Aorta (tissue), 5 donors: ENCODE measurements at regions not wholly inside any gene's neighbourhood (a gene's known extent, or its start where the extent isn't known, plus 50 kb on each side); places are given as distances from the start of the nearest gene placed in this dataset.

ENCODE experiments used
- ATAC-seq: fragments of 200-7000 bp; cut with Tn5 transposase; one replicate; pipeline ENCODE4 v1.9.1; 2022; ENCODE audit warnings: moderate library complexity; ENCODE audit not compliant: low FRiP score
- DNase-seq, 2 donors: peaks; one replicate each; pipeline ENCODE4 v3.0.0-alpha.2; 2020
- H3K27ac ChIP-seq, 2 donors: one replicate each; pipeline ENCODE4 v1.5.1; 2013; ENCODE audit warnings: low read length in 2 of 2, mild to moderate bottlenecking in 2 of 2, moderate library complexity in 2 of 2, control low read depth in 1 of 2, inconsistent platforms in 1 of 2, low read depth in 1 of 2
- H3K27me3 ChIP-seq, 2 donors: one replicate each; pipeline ENCODE4 v1.6.1; 2013; ENCODE audit warnings: control low read depth in 1 of 2, low read length in 1 of 2, mild to moderate bottlenecking in 1 of 2, moderate library complexity in 1 of 2; ENCODE audit not compliant: insufficient read depth in 2 of 2, control insufficient read depth in 1 of 2
- H3K36me3 ChIP-seq, 2 donors: one replicate each; pipeline ENCODE4 v1.6.1; 2013; ENCODE audit warnings: control low read depth in 1 of 2, low read length in 1 of 2, mild to moderate bottlenecking in 1 of 2; ENCODE audit not compliant: insufficient read depth in 2 of 2, control insufficient read depth in 1 of 2
- H3K4me1 ChIP-seq, 2 donors: one replicate each; pipeline ENCODE4 v1.6.1; 2013; ENCODE audit warnings: low read length in 2 of 2, control low read depth in 1 of 2, mild to moderate bottlenecking in 1 of 2, moderate library complexity in 1 of 2; ENCODE audit not compliant: insufficient read depth in 2 of 2, control insufficient read depth in 1 of 2
- H3K4me3 ChIP-seq, 2 donors: one replicate each; pipeline ENCODE4 v1.5.1; 2013; ENCODE audit warnings: low read length in 2 of 2, control low read depth in 1 of 2, mild to moderate bottlenecking in 1 of 2
- H3K9me3 ChIP-seq: one replicate; pipeline ENCODE4 v1.6.1; 2013; ENCODE audit warnings: mild to moderate bottlenecking, low read length; ENCODE audit not compliant: control insufficient read depth
- WGBS, 2 donors: extraction: QIAGEN DNeasy Blood & Tissue Kit; methylation state at CpG; one replicate each; pipeline ENCODE4 v1.1.7; 2013; 5-methylcytosine and 5-hydroxymethylcytosine counted together
- intact Hi-C, 2 donors: fragments of 100-400 bp; cut with DNase I; formaldehyde crosslinking; loops; one replicate each; pipeline versions ENCODE4 v1.14.2 to v1.15.0; 2022
- donor health status: healthy with polysubstance abuse.
- donor health status: Bipolar disorder and iron deficiency.
- donor health status: DM: no; HTN: no; CAD: no.
- donor health status: DM: no; HTN: no; CAD: no.
- donor health status: DM: yes; HTN: yes; CAD: no.

GRCh38 chr1:195970209-195970608, 638.0 kb downstream of the KCNT2 start:
- ATAC-seq (no peak), DNase-seq (no peak)
- no peaks in the 10 kb centered on the region for H3K4me1 ChIP-seq
- H3K9me3 ChIP-seq, result peaks cover 3% of the 10 kb centered on the region
- H3K27me3 ChIP-seq, result no peaks in the 10 kb centered on the region
- H3K36me3 ChIP-seq, result no peaks in the 10 kb centered on the region
- no peak overlapping the region for H3K27ac ChIP-seq
- intact Hi-C loops, result no loop called here
- WGBS, 2 donors, result 75 to 92% methylated on average over 1 of the region's 1 CpG
- no peak overlapping the region for H3K4me3 ChIP-seq

DNA sequence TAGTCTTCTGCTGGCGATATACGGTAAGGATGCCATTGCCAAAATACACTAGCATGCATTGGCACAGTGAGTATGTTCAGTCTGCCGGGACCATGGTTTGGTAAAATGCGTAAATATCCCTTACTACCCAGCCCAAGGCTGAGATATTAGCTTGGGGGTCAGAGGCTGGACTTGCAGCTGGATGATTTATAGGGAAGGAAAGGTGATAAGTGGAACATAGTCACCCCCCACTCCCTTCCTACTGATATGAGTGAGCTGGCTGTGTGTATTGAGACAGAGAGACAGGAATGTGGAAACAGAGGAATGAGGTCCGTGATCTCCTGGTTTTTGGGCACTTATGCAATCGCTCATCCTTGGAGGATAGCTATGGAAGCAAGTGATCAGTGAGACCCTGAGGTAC, 642.8 kb downstream of the KCNT2 start:
- no peak overlapping the region for H3K4me3 ChIP-seq
- H3K4me1 ChIP-seq, result no peaks in the 10 kb centered on the region
- no peaks in the 10 kb centered on the region for H3K27me3 ChIP-seq
- no peak overlapping the region for H3K27ac ChIP-seq
- ATAC-seq, result no peak
- DNase-seq, result no peak
- H3K9me3 ChIP-seq, result peaks cover 3% of the 10 kb centered on the region
- intact Hi-C loops, result no loop called here
- WGBS, 2 donors, result 47 to 50% methylated on average over 6 of the region's 6 CpGs
- H3K36me3 ChIP-seq, result no peaks in the 10 kb centered on the region

DNA sequence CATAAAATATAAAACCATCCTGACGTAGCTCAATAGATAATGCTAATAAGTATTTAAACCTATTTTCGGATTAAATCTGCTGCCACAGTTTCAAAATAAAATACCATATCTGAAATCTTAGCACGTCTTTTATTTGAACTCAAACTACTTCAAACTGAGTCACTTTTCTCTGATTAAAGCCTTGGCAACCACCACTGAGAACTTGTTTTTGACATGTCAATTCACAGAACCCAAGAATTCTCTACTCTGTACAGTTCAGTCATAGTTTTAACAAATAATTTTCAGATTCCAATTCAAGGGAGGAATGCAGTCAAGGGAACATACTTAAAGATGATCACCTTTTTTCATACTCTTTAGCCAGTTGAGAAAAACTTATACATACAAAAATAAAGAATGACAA, 643.2 kb downstream of the KCNT2 start:
- no peaks in the 10 kb centered on the region for H3K27me3 ChIP-seq
- H3K27ac ChIP-seq, result no peak overlapping the region
- peaks cover 3% of the 10 kb centered on the region for H3K9me3 ChIP-seq
- H3K36me3 ChIP-seq, result no peaks in the 10 kb centered on the region
- H3K4me3 ChIP-seq, result no peak overlapping the region
- DNase-seq (no peak), ATAC-seq (no peak)
- no peaks in the 10 kb centered on the region for H3K4me1 ChIP-seq
- 11 to 12% methylated on average over 3 of the region's 3 CpGs for WGBS, 2 donors
- intact Hi-C loops, result no loop called here

GRCh38 chr1:195964516-195964915, 643.7 kb downstream of the KCNT2 start:
- Histone ChIP-seq H3K4me3 (no peak overlapping the region), H3K9me3 (peaks cover 3% of the 10 kb centered on the region), H3K4me1 (no peaks in the 10 kb centered on the region), H3K27ac (no peak overlapping the region), H3K27me3 (no peaks in the 10 kb centered on the region), H3K36me3 (no peaks in the 10 kb centered on the region)
- intact Hi-C loops, result no loop called here
- ATAC-seq (no peak), DNase-seq (no peak)

DNA sequence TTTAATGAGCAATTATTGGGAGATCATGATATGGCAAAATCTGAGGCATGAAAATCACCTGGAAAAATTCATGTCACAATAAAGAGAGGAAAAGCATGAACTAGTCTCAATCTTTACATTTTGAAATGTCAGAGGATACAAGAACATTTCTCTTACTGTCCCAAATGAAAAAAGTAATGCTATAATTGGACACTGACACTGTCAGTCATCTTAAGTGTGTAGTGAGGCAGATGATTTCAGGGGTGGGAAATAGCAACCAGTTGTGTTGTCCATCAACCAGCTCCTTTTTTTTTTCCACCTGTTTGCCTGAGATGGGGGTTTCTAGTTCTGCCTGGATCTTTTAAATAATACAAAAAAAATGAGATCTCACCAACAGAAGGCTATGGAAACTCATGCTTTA, 646.2 kb downstream of the KCNT2 start:
- no peaks in the 10 kb centered on the region for H3K9me3 ChIP-seq
- no peaks in the 10 kb centered on the region for H3K36me3 ChIP-seq
- H3K27ac ChIP-seq, result no peak overlapping the region
- intact Hi-C loops, result no loop called here
- H3K27me3 ChIP-seq, result no peaks in the 10 kb centered on the region
- ATAC-seq, result no peak
- no peak for DNase-seq
- H3K4me3 ChIP-seq, result no peak overlapping the region
- H3K4me1 ChIP-seq, result no peaks in the 10 kb centered on the region

- no peaks in the 10 kb centered on the region for H3K9me3 ChIP-seq
- no peaks in the 10 kb centered on the region for H3K4me1 ChIP-seq
- DNase-seq, result no peak
- H3K27ac ChIP-seq, result no peak overlapping the region
- no peak for ATAC-seq
- intact Hi-C loops, result no loop called here
- WGBS, 2 donors, result 62 to 66% methylated on average over 2 of the region's 2 CpGs
- H3K27me3 ChIP-seq, result no peaks in the 10 kb centered on the region
- H3K4me3 ChIP-seq, result no peak overlapping the region
- H3K36me3 ChIP-seq, result no peaks in the 10 kb centered on the region
These were observed 647.7 kb downstream of the KCNT2 start for GRCh38 chr1:195960580-195960979.

DNA sequence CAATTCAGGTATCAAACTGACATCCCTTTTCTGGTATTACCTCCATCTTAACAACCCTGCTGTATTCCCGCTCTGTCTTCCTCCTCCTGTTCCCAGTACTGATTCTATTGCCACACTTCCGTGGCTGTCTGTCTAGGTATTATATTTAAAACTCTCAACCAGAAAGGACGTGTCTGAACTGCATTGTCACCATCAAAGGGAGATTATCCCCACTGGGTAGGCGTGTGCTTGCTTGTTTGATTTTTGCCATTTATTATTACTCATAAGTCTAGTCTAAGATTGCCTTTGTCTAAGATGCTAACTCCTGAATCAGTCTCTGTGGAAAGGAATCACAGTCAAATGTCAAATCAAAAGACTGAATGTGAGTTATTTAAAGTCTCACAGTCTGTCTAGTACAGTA, 650.1 kb downstream of the KCNT2 start:
- H3K27ac ChIP-seq, result no peak overlapping the region
- ATAC-seq (no peak), DNase-seq (no peak)
- no peak overlapping the region for H3K4me3 ChIP-seq
- H3K4me1 ChIP-seq, result no peaks in the 10 kb centered on the region
- WGBS, 2 donors, result 69 to 79% methylated on average over 4 of the region's 4 CpGs
- intact Hi-C loops, result no loop called here
- no peaks in the 10 kb centered on the region for H3K36me3 ChIP-seq
- no peaks in the 10 kb centered on the region for H3K27me3 ChIP-seq
- no peaks in the 10 kb centered on the region for H3K9me3 ChIP-seq

DNA sequence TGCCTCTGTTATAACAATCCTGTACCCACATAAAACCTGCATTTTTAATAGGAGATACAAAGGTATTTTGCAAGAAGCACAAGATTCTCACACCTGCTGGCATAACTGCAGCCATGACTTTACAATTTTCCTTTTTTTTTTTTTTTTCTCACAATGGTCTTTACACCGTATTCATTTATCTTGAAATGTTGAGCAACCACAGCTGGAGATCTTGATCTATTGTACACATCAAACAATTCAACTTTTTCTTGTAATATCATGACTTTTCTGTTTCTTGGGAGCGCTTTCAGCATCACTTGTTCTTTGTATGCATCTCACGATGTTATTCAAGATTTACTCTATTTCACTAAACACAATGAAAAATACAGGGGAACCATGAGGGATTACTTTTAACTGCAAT, 651.4 kb downstream of the KCNT2 start:
- Histone ChIP-seq H3K27me3 (no peaks in the 10 kb centered on the region), H3K9me3 (no peaks in the 10 kb centered on the region), H3K4me1 (no peaks in the 10 kb centered on the region), H3K4me3 (no peak overlapping the region), H3K36me3 (no peaks in the 10 kb centered on the region), H3K27ac (no peak overlapping the region)
- DNase-seq, result no peak
- intact Hi-C loops, result no loop called here
- WGBS, 2 donors, result 73 to 80% methylated on average over 3 of the region's 3 CpGs
- ATAC-seq, result no peak

GRCh38 chr1:195954848-195955247, 653.4 kb downstream of the KCNT2 start:
- Histone ChIP-seq H3K4me3 (no peak overlapping the region), H3K4me1 (no peaks in the 10 kb centered on the region), H3K9me3 (no peaks in the 10 kb centered on the region), H3K27me3 (no peaks in the 10 kb centered on the region), H3K27ac (no peak overlapping the region), H3K36me3 (no peaks in the 10 kb centered on the region)
- WGBS, 2 donors, result 69 to 74% methylated on average over 6 of the region's 6 CpGs
- intact Hi-C loops, result no loop called here
- no peak for DNase-seq
- ATAC-seq, result no peak

GRCh38 chr1:195951313-195951712, 656.9 kb downstream of the KCNT2 start:
- H3K36me3 ChIP-seq, result no peaks in the 10 kb centered on the region
- DNase-seq (no peak), ATAC-seq (no peak)
- H3K27me3 ChIP-seq, result no peaks in the 10 kb centered on the region
- intact Hi-C loops, result no loop called here
- H3K9me3 ChIP-seq, result no peaks in the 10 kb centered on the region
- H3K4me1 ChIP-seq, result no peaks in the 10 kb centered on the region
- H3K4me3 ChIP-seq, result no peak overlapping the region
- no peak overlapping the region for H3K27ac ChIP-seq
- WGBS, 2 donors, result 72 to 83% methylated on average over 2 of the region's 2 CpGs
